NCI-H2081 (cell line): ENCODE measurements at regions not wholly inside any gene's neighbourhood (a gene's known extent, or its start where the extent isn't known, plus 50 kb on each side); places are given as distances from the start of the nearest gene placed in this dataset.

Experiments
- DNase-seq, 2 experiments: peaks; one replicate each; lab custom pipeline; 2025; lab: John Stamatoyannopoulos, UW

- DNase-seq: peak; percentile 53 to 86
Measured at GRCh38 chr15:70201425-70201775, 103.7 kb upstream of the TLE3 start.

DNA sequence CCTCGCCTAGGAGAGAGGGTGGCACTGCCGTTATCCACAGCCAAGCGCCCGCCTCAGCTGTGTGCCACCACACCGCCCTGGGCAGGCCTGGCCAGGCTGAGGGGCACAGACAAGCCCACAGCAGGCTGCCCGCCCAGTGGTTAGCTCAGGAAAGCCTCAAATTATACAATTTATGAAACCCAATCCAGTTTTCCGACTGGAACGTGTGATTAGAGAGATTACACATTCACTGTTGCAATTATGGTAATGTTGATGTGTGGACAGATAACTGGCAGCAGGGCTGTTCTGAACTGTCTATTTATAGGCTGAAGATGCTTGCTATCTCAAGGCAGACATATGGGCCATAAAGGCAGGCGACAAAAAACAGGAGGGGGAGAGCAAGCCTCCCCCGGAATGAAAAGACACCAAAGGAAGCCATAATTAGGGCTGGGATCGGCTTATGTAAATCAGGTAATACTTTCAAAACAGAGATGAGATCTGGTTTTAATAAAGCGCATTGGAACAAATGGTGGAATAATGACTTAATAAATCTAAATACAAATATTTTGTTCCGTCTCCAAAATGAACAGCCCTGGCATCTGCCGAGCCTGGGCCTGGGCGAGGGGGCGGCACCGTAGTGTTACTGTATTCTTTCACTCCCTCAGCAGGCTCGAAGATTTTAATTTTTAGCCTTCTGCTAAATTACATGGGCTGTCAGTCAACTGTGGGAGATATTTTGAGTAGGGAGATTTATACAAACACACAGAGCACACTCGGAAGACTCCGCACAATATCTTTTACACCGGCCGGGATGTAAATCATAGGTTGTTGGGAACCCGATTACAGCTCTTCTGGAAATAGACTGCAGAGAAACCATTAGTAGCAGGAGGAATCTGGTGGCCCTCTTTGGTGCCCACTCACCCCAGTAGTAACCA is 103.1 kb upstream of the TLE3 start:
- peak; percentile 84 to 96 for DNase-seq

DNA sequence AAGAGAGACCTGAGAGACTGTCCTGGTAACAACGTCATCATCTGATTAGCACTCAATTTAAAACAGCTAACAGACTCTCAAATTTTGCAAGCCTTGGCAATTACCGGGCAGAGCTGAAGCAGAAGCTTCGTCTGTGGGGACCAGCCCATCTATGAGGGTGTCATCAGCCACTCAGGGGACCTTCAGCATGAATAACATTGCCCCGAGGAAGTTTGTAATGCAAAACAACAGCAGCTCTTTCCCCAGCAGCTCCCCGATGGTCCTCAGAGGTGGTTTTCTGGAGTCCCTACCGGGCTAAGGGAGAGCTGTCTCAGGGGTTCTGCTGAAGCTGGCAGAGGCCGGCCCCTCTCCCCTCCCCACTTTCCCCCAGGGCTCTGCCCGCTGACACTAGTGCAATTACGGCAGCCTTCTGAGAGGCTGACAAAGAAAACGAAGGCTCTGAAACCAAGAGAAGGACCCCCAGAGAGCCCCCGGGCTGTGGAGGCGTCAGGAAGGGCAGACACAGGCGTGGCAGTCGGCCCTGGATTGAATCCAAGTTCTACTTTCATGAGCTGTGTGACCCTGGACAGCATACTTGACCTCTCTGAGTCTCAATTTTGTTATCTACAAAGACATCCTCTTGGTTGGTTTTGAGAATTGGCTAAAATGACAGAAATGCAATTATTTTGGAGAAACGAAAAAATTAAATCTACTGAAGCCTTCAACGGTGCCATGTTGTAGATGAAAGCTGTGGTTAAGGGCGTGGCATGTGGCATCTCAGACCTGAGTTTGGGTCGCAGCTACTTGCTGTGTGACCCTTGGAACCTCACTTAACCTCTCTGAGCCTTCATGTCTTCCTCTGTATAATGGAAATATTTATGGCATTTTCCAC is 102.1 kb upstream of the TLE3 start:
- no peak for DNase-seq

- DNase-seq: no peak
Measured at GRCh38 chr15:70199124-70199482, 101.4 kb upstream of the TLE3 start.

DNA sequence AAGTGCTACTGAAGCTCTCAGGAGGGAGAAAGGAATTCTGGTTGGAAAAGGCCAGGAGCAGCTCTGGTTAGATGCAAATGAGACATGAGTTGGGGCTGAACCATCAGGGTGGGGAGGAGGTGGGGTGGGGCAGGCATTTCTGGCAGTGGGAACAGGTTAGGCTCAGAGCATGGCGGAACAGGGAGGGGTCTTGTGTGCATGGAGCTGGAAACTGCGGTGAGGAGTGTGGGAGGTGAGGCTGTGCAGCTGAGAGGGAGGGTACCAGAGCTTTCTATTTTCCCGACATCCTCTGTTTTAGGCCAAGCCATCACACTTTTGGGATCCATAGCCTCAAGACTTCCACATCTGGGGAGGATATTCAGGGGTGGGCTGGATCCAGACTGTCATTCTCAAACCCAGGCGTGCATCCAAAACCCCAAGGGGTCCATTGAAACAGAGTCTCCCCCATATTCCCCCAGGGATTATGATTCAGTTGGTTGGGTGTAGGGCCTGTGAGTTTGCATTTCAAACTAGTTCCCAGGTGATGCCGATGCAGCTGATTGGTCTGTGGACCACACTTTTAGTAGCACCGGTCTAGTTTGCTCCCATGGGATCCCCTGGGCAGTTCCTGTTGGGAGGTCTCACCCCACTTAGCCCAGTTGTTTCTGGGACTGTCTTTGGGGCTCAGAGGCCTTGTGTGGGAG is 100.9 kb upstream of the TLE3 start:
- DNase-seq: no peak

GRCh38 chr15:70197945-70198361 is 100.2 kb upstream of the TLE3 start:
- no peak for DNase-seq

DNA sequence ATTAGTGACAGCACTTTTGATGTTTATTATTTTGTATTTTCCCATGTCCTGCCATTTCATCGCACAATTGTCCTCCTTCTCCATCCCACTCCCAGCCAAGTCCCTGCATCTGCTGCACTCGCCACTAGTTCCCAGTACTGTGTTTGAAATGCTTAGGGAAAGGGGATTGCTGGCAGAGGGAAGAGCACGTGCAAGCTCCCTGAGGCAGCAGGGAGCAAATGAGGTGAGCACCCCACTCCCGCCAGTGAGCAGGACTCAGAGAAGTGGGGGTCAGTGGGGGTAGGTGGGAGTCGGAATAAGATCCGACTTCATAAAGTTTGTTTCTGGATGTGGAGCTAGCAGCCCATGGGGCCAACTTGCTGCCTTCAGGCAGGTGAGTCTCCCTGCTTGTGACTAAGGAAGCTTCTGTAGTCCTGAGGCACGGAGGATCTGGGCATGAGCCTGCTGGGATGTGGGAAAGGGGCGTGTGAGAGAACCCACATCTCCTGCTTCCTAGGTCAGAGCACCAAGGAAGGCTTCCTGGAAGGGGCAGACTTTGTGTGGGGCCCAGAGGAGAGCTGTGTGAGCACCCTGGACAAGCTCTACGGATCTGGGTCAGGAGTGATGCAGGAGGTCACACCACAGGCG is 99.7 kb upstream of the TLE3 start:
- no peak for DNase-seq

DNA sequence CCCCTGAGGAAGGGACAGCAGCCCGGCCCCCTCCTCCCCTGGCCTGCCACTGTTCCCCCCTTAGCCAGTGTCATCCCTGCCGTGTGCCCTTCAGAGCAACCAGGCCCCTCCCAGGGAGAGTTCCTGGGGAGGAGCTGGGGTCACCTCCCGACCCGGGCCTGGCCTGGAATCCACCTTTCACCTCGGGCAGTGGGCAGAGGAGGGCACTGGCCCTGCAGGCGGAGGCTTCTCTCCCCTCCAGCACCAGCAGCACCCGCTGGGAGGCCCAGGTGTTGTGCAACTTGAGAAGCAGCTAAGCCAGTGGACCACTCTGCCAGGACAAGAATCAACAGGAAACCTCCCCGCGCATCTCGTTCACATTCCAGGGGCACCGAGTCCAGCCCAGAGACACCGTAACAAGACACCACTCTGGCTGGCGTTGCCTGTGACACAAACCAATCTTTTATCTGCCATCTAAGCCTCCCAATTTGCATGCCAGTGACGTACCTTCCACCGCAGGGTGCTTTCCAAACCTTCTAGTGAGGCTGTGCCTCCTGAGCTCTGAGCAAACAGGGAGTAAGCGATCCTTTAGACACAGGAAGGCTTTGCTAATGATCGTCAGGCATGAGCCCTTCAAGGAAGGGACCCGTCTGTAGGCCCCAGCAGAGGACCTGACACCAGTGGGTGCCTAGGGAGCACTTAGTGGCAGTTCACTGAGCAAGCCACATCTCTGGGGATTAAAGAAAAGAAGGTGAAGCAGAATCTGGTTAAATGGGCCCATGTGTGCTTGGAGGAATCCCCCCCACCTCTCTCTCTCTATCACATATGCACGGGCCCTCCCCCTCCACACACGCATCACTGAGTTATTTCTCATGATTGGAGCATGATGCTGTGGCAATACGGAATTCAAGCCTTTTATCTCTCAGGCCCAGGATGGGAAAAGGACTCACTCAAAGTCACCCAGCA is 98.9 kb upstream of the TLE3 start:
- DNase-seq: peak; percentile 18 to 72

DNA sequence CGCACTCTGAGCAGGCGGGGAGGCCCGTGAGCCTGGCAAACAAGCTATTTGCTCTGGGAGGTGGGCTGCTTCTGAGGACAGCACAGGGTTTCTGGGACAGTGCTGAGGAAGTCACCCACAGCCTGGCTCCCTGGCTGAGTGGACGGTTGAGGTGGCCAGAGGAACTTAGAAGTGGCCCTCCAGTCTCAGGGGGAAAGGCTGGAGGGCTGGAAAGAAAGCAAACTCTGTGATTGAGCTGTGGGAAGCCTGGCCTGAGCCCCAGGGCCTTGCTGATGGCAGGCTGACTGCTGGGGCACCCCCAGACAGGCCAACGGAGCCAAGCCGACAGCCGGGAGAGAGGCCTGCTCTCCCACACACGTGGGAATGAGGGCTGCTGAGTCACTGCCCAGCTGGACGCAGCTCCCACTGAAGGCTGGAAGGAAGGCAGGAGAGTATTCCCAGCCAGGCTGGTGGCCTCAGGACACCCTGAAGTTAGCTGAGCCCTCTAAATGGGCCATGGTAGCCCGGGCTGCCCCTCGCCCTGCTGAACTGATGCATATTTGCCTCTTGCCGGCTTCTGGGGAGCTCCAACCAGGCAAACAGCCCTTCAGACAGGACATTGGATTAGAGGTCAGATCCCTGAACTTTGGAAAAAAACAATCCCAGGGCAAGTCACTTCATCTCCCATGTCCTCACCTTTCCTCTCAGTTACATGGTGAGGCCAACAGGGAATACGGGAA is 98.0 kb upstream of the TLE3 start:
- DNase-seq: no peak

DNA sequence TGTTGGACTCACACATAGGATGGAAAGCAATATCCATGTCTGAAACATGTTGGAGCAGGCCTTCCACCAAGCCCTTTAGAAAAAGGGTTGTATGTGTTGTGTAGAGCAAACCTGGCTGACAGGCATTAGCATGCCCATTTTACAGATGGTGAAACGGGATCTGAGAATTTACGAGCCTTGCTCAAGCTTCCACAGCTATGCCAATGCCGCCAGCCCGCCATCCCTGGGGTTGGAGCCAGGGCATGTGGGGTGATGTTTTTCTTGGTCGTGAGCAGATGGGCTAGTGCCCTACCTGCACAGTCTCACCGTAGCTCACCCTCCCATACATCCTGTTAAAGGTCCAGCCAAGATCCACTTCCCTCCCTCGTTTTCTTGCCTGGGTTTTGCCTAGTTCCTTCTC is 97.5 kb upstream of the TLE3 start:
- DNase-seq: no peak

DNA sequence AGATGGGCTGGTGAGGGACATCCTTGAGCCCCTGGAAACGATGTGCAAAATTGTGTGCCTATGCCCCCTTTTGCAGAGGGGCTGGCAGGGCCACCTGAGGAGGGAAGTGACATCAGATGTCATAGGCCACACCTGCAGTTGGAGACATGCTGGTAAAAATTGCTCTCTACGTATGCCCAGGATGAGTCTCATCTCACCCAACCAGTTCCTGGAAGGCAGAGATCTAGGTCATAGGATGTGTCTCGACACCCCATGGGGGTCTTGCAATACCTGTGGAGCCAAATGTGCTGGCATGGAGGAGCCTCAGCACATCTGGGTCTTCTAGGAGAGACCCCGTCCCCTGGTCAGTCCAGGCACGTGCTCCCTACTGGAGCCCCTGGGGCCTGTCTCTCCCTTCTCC is 96.5 kb upstream of the TLE3 start:
- DNase-seq: no peak

- no peak for DNase-seq
Measured at GRCh38 chr15:70193734-70194133, 96.0 kb upstream of the TLE3 start.

GRCh38 chr15:70192490-70192889 is 94.8 kb upstream of the TLE3 start:
- no peak for DNase-seq

DNA sequence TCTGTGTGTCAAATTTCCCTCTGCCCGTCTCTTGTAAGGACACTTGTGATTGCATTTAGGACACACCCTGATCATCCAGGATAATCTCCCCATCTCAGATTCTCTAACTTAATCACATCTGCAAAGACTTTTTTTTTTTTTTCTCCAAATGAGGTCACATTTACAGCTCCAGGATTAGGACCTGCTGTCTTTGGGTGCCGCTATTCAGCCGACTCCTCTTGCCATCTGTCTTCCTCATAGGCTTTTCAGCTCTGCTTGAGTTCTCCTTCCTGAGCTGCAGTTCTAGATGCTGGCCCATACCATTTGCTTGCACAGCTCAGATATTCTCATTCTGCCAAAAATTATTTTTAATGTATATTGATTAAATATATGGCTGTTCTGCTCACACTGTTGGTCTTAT is 94.3 kb upstream of the TLE3 start:
- no peak for DNase-seq

- DNase-seq: no peak
Measured at GRCh38 chr15:70190965-70191364, 93.2 kb upstream of the TLE3 start.

DNA sequence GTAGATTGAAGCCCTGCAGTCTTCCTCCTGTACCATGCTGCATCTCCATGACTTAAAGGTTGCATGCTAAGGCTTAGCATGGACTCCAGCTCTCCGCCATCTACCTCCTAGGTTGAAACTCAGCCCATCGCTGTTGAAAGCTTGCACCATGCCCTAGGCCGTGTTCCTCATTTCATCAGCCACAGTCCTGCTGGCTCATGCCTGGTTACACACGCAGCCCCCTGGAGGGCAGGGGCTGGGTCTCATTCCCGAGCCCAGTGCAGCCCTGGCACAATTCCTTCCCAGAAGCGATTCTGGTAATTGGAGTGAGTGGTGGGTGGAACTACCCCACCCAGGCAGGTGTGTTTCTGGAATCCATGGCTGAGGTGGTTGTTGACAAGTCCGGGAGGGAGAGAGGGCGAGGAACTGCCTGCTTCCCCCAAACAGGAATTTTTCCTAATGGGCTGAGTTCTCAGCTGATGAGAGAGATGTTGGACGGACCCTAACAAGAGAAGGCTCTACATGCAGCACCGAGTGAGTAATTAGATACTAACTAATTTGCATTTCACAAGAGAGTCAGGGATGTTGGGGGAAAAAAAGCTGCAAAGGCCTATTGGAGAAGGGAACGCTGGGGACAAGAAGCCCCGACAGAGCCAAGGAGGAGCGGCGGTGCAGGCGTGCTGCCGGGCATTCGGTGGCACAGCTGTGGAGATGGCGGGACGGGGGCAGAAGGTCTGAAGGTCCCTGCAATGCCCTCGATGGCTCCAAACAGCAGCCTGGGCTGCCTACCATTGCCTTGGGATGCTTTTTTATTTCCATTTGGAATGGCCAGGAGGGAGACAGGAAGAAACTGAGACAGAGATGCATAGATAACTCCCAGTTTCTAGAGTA is 92.3 kb upstream of the TLE3 start:
- no peak for DNase-seq

DNA sequence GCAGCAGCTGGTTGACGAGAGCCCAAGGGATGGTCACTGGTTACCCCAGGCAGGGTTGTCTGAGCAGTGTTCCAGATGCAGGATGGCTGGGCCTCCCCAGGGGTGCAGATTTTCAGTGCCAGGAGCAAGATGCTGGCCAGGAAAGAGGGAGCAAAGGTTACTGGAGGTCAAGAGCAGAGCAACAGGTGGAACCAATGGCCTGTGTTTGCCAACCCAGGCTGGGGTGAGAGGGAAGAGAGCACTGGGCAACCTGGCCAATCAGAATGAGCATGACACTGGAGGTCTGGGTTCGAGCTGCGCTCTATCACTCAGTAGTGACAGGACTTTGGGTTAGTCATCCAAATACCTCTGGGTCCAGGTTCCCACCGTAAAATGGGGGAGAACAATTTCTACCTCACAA is 90.6 kb upstream of the TLE3 start:
- no peak for DNase-seq

- no peak for DNase-seq
Measured at GRCh38 chr15:70187331-70187730, 89.6 kb upstream of the TLE3 start.

DNA sequence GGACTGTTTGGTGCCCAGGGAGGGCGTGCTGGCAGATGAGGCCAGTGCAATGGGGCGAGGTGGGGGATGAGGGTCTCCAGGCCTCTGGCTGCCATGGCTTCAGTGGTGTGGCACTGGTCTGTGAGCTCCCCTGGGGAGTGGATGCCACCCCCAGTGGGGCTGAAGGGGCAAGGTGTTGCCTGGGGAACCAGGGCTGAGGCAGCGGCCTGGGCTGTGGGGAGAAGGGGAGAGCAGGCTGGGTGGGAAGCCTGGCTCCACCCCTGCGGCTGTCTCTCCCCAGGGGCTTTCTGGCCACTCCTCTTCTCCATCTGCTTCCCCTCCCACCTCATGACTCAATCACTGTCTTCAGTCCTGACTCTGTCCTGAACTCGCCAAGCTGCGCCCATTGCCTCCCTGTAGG is 88.4 kb upstream of the TLE3 start:
- DNase-seq: no peak
